Spleen (tissue), 11 donors: ENCODE measurements at regions not wholly inside any gene's neighbourhood (a gene's known extent, or its start where the extent isn't known, plus 50 kb on each side); places are given as distances from the start of the nearest gene placed in this dataset.

ENCODE experiments used
- DNase-seq: peaks from one replicate; pipeline ENCODE4 v3.0.0-alpha.2; 2020
- H3K27ac ChIP-seq, 8 donors: fragments of 200-600 bp; sonication (generic) in 7 of 8; 1 replicate in 4 of 8; 2 replicates in 4 of 8; pipeline versions ENCODE4 v1.5.0 to v1.8.0; 2016 to 2021; ENCODE audit warnings: inconsistent platforms in 4 of 8, mild to moderate bottlenecking in 4 of 8, moderate library complexity in 1 of 8
- H3K27me3 ChIP-seq, 7 donors: fragments of 200-600 bp; sonication (generic) in 6 of 7; replicated peaks in 1 of 7; 1 replicate in 4 of 7; 2 replicates in 3 of 7; pipeline versions ENCODE4 v1.5.0 to v1.8.0; 2016 to 2021; ENCODE audit warnings: inconsistent platforms in 3 of 7, mild to moderate bottlenecking in 1 of 7
- H3K36me3 ChIP-seq, 6 donors: fragments of 200-600 bp; sonication (generic) in 5 of 6; 1 replicate in 4 of 6; 2 replicates in 2 of 6; pipeline versions ENCODE4 v1.5.0 to v1.8.0; 2016 to 2021; ENCODE audit warnings: inconsistent platforms in 2 of 6
- H3K4me1 ChIP-seq, 6 donors: fragments of 200-600 bp; sonication (generic) in 5 of 6; 1 replicate in 3 of 6; 2 replicates in 3 of 6; pipeline versions ENCODE4 v1.5.0 to v1.8.0; 2016 to 2021; ENCODE audit warnings: inconsistent platforms in 3 of 6
- H3K4me3 ChIP-seq, 8 donors: fragments of 200-600 bp; sonication (generic) in 7 of 8; 1 replicate in 4 of 8; 2 replicates in 4 of 8; pipeline versions ENCODE4 v1.5.0 to v1.8.0; 2016 to 2021; ENCODE audit warnings: inconsistent platforms in 4 of 8, mild to moderate bottlenecking in 4 of 8, moderate library complexity in 2 of 8
- H3K9me3 ChIP-seq, 8 donors: fragments of 200-600 bp; sonication (generic) in 7 of 8; 1 replicate in 4 of 8; 2 replicates in 4 of 8; pipeline versions ENCODE4 v1.5.0 to v1.8.0; 2016 to 2021; ENCODE audit warnings: inconsistent platforms in 4 of 8
- CTCF ChIP-seq, 11 experiments: fragments of 200-600 bp in 7 of 11; fragments of 450-650 bp in 4 of 11; sonication (generic) in 4 of 11; IDR thresholded peaks in 8 of 11; conservative IDR thresholded peaks in 3 of 11; 1 replicate in 7 of 11; 2 replicates in 4 of 11; pipeline versions ENCODE4 v1.4.0 to v1.8.0; 2016 to 2021; ENCODE audit warnings: antibody characterized with exemption in 11 of 11, inconsistent platforms in 4 of 11, mild to moderate bottlenecking in 1 of 11
- POLR2A ChIP-seq, 3 donors: fragments of 450-650 bp; IDR thresholded peaks; one replicate each; pipeline ENCODE4 v1.5.1; 2017; ENCODE audit warnings: antibody characterized with exemption in 3 of 3, mild to moderate bottlenecking in 1 of 3
- POLR2AphosphoS5 ChIP-seq, 3 donors: sonication (generic); formaldehyde crosslinking; IDR thresholded peaks; one replicate each; pipeline ENCODE4 v1.5.1; 2017; ENCODE audit warnings: antibody characterized with exemption in 3 of 3
- WGBS, 5 donors: extraction: QIAGEN DNeasy Blood & Tissue Kit in 3 of 5; methylation state at CpG; one replicate each; pipeline versions ENCODE4 v1.1.5 to v1.1.7; 2013 to 2018; 5-methylcytosine and 5-hydroxymethylcytosine counted together
- intact Hi-C: fragments of 100-400 bp; cut with DNase I; formaldehyde crosslinking; loops from one replicate; pipeline ENCODE4 v1.15.0; 2023; ENCODE audit warnings: low total_unique reads
- donor health status: healthy with polysubstance abuse.
- donor health status: DM: no; HTN: no; CAD: no; lungs with moderate emphysema.
- donor health status: DM: no; HTN: no; CAD: no.
- donor health status: Bipolar disorder and iron deficiency.
- donor health status: healthy.
- donor health status: DM: no; HTN: no; CAD: no.
- donor health status: DM: yes; HTN: yes; CAD: no.

- Histone ChIP-seq H3K27ac (no peak overlapping the region), H3K9me3 (peaks cover 0 to 4% (median 0%) of the 10 kb centered on the region in 8 donors), H3K4me1 (no peaks in the 10 kb centered on the region), H3K4me3 (no peak overlapping the region), H3K27me3 (no peaks in the 10 kb centered on the region), H3K36me3 (no peaks in the 10 kb centered on the region)
- no peak for TF ChIP-seq POLR2AphosphoS5 (IDR thresholded peaks at IDR 0.05)
- TF ChIP-seq CTCF (IDR thresholded peaks at IDR 0.05 in 8 of 11, conservative IDR thresholded peaks at IDR 0.05 in 3 of 11): no peak
- no peak for TF ChIP-seq POLR2A (IDR thresholded peaks at IDR 0.05)
- DNase-seq: no peak
- intact Hi-C loops: no loop called here
Measured at GRCh38 chr13:21868823-21869222, 197.9 kb downstream of the FGF9 start.

GRCh38 chr13:21871382-21871781, 200.5 kb downstream of the FGF9 start:
- H3K4me3 ChIP-seq: no peak overlapping the region
- WGBS, 5 donors: 79 to 88% (median 85%) methylated on average over 6 to 7 of the region's 7 CpGs
- no peak for DNase-seq
- no peaks in the 10 kb centered on the region for H3K27me3 ChIP-seq
- H3K36me3 ChIP-seq: no peaks in the 10 kb centered on the region
- H3K4me1 ChIP-seq: no peaks in the 10 kb centered on the region
- intact Hi-C loops: no loop called here
- no peak overlapping the region for H3K27ac ChIP-seq
- H3K9me3 ChIP-seq: no peaks in the 10 kb centered on the region
- TF ChIP-seq CTCF (IDR thresholded peaks at IDR 0.05 in 8 of 11, conservative IDR thresholded peaks at IDR 0.05 in 3 of 11) (no peak), POLR2AphosphoS5 (IDR thresholded peaks at IDR 0.05) (no peak), POLR2A (IDR thresholded peaks at IDR 0.05) (no peak)

GRCh38 chr13:21871919-21872318, 201.0 kb downstream of the FGF9 start:
- Histone ChIP-seq H3K4me3 (no peak overlapping the region), H3K27ac (no peak overlapping the region), H3K4me1 (no peaks in the 10 kb centered on the region), H3K36me3 (no peaks in the 10 kb centered on the region), H3K27me3 (no peaks in the 10 kb centered on the region), H3K9me3 (no peaks in the 10 kb centered on the region)
- intact Hi-C loops: no loop called here
- DNase-seq: no peak
- WGBS, 5 donors: 63 to 79% (median 69%) methylated on average over 5 of the region's 5 CpGs
- TF ChIP-seq CTCF (IDR thresholded peaks at IDR 0.05 in 8 of 11, conservative IDR thresholded peaks at IDR 0.05 in 3 of 11): no peak
- no peak for TF ChIP-seq POLR2A (IDR thresholded peaks at IDR 0.05)
- TF ChIP-seq POLR2AphosphoS5 (IDR thresholded peaks at IDR 0.05): no peak

GRCh38 chr13:21872795-21873194, 201.9 kb downstream of the FGF9 start:
- Histone ChIP-seq H3K9me3 (no peaks in the 10 kb centered on the region), H3K36me3 (no peaks in the 10 kb centered on the region), H3K27ac (no peak overlapping the region), H3K4me1 (no peaks in the 10 kb centered on the region), H3K4me3 (no peak overlapping the region), H3K27me3 (no peaks in the 10 kb centered on the region)
- no peak for TF ChIP-seq CTCF (IDR thresholded peaks at IDR 0.05 in 8 of 11, conservative IDR thresholded peaks at IDR 0.05 in 3 of 11)
- TF ChIP-seq POLR2AphosphoS5 (IDR thresholded peaks at IDR 0.05): no peak
- TF ChIP-seq POLR2A (IDR thresholded peaks at IDR 0.05): no peak
- no peak for DNase-seq
- intact Hi-C loops: no loop called here
- 67 to 78% (median 76%) methylated on average over 5 of the region's 5 CpGs for WGBS, 5 donors
